ENCODE measurements at regions not wholly inside any gene's neighbourhood (a gene's known extent, or its start where the extent isn't known, plus 50 kb on each side); places are given as distances from the start of the nearest gene placed in this dataset.

DNA sequence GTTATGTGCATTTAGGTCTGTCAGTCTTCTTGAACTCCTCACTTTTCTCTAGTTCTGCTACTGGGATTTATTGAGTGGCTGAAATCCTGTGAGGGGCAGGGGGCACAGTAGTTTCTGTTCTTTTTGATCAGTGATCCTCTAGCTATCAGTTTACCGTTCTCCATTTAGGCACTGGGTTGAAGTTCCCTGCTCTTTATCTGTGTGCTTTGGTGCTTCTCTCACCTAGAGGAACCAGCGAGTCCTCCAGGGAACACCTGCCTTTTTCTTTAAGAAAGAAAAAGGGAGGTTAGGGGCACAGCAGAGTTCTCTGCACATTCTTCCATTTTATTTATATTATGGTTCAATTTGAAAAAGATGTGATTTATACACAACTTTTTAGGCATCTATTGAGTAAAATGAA is 503.0 kb upstream of the AGA start:
- DNase-seq (ENCODE audit: low spot score) = no peak
- Histone ChIP-seq H3K9ac (ENCODE audit: insufficient read depth, low read depth, low read length) (no peak overlapping the region), H3K27me3 (ENCODE audit: control insufficient read depth in 1 of 2, insufficient read depth in 2 of 2, low read length in 2 of 2) (no peaks in the 10 kb centered on the region), H3K27ac (ENCODE audit: extremely low read length, insufficient read depth, low read length) (no peak overlapping the region), H3K36me3 (replicated peaks in 1 of 2; ENCODE audit: control insufficient read depth in 1 of 2, insufficient read depth in 2 of 2, low read length in 2 of 2) (no peaks in the 10 kb centered on the region), H2AFZ (ENCODE audit: low read length) (no peak overlapping the region), H3K4me3 (replicated peaks in 1 of 3; ENCODE audit: insufficient read depth in 1 of 3, low read depth in 2 of 3, low read length in 3 of 3) (no peak overlapping the region), H3K79me2 (ENCODE audit: insufficient read depth, low read length) (no peaks in the 10 kb centered on the region), H4K20me1 (ENCODE audit: insufficient read depth, low read length) (no peaks in the 10 kb centered on the region), H3K4me2 (ENCODE audit: low read depth, low read length) (no peak overlapping the region), H3K9me3 (ENCODE audit: low read length) (no peaks in the 10 kb centered on the region), H3K4me1 (ENCODE audit: insufficient read depth, low read length) (no peaks in the 10 kb centered on the region)
- POLR2A ChIA-PET = no interaction called here
- in situ Hi-C loops (cut with HindIII; ENCODE audit: extremely low pct_ligation_motif_present, low pct_unique_long_range_greater_than_20kb) = no loop called here
- intact Hi-C loops (cut with micrococcal nuclease; ENCODE audit: unreplicated experiment) = no loop called here
- ATAC-seq = no peak
- no TSS peak for BruUV-seq (replicated peaks)
- TF ChIP-seq ZNF598 (CRISPR knock-in tag; IDR thresholded peaks at IDR 0.05; ENCODE audit: borderline replicate concordance) (no peak), ZNF17 (CRISPR knock-in tag; IDR thresholded peaks at IDR 0.05) (no peak), GATAD2A (CRISPR knock-in tag; IDR thresholded peaks at IDR 0.05) (no peak), SRSF1 (optimal IDR thresholded peaks at IDR 0.05; ENCODE audit: low read depth, low read length) (no peak), TRIM24 (CRISPR knock-in tag; IDR thresholded peaks at IDR 0.05) (no peak), KLF13 (CRISPR knock-in tag; IDR thresholded peaks at IDR 0.05) (no peak), NR1H2 (CRISPR knock-in tag; IDR thresholded peaks at IDR 0.05; ENCODE audit: borderline replicate concordance, low read depth) (no peak), HNRNPL (IDR thresholded peaks at IDR 0.05; ENCODE audit: low read depth, low read length) (no peak)
- TF ChIP-seq, protein P1, sequence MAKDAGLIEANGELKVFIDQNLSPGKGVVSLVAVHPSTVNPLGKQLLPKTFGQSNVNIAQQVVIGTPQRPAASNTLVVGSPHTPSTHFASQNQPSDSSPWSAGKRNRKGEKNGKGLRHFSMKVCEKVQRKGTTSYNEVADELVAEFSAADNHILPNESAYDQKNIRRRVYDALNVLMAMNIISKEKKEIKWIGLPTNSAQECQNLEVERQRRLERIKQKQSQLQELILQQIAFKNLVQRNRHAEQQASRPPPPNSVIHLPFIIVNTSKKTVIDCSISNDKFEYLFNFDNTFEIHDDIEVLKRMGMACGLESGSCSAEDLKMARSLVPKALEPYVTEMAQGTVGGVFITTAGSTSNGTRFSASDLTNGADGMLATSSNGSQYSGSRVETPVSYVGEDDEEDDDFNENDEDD (CRISPR knock-in tag; IDR thresholded peaks at IDR 0.05; ENCODE audit: borderline replicate concordance) = no peak
- TF ChIP-seq, protein P2, sequence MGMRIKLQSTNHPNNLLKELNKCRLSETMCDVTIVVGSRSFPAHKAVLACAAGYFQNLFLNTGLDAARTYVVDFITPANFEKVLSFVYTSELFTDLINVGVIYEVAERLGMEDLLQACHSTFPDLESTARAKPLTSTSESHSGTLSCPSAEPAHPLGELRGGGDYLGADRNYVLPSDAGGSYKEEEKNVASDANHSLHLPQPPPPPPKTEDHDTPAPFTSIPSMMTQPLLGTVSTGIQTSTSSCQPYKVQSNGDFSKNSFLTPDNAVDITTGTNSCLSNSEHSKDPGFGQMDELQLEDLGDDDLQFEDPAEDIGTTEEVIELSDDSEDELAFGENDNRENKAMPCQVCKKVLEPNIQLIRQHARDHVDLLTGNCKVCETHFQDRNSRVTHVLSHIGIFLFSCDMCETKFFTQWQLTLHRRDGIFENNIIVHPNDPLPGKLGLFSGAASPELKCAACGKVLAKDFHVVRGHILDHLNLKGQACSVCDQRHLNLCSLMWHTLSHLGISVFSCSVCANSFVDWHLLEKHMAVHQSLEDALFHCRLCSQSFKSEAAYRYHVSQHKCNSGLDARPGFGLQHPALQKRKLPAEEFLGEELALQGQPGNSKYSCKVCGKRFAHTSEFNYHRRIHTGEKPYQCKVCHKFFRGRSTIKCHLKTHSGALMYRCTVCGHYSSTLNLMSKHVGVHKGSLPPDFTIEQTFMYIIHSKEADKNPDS (CRISPR knock-in tag; IDR thresholded peaks at IDR 0.05) = no peak
- TF ChIP-seq, protein P3, sequence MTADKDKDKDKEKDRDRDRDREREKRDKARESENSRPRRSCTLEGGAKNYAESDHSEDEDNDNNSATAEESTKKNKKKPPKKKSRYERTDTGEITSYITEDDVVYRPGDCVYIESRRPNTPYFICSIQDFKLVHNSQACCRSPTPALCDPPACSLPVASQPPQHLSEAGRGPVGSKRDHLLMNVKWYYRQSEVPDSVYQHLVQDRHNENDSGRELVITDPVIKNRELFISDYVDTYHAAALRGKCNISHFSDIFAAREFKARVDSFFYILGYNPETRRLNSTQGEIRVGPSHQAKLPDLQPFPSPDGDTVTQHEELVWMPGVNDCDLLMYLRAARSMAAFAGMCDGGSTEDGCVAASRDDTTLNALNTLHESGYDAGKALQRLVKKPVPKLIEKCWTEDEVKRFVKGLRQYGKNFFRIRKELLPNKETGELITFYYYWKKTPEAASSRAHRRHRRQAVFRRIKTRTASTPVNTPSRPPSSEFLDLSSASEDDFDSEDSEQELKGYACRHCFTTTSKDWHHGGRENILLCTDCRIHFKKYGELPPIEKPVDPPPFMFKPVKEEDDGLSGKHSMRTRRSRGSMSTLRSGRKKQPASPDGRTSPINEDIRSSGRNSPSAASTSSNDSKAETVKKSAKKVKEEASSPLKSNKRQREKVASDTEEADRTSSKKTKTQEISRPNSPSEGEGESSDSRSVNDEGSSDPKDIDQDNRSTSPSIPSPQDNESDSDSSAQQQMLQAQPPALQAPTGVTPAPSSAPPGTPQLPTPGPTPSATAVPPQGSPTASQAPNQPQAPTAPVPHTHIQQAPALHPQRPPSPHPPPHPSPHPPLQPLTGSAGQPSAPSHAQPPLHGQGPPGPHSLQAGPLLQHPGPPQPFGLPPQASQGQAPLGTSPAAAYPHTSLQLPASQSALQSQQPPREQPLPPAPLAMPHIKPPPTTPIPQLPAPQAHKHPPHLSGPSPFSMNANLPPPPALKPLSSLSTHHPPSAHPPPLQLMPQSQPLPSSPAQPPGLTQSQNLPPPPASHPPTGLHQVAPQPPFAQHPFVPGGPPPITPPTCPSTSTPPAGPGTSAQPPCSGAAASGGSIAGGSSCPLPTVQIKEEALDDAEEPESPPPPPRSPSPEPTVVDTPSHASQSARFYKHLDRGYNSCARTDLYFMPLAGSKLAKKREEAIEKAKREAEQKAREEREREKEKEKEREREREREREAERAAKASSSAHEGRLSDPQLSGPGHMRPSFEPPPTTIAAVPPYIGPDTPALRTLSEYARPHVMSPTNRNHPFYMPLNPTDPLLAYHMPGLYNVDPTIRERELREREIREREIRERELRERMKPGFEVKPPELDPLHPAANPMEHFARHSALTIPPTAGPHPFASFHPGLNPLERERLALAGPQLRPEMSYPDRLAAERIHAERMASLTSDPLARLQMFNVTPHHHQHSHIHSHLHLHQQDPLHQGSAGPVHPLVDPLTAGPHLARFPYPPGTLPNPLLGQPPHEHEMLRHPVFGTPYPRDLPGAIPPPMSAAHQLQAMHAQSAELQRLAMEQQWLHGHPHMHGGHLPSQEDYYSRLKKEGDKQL (CRISPR knock-in tag; IDR thresholded peaks at IDR 0.05; ENCODE audit: low read depth) = no peak
- TF ChIP-seq, protein P4, sequence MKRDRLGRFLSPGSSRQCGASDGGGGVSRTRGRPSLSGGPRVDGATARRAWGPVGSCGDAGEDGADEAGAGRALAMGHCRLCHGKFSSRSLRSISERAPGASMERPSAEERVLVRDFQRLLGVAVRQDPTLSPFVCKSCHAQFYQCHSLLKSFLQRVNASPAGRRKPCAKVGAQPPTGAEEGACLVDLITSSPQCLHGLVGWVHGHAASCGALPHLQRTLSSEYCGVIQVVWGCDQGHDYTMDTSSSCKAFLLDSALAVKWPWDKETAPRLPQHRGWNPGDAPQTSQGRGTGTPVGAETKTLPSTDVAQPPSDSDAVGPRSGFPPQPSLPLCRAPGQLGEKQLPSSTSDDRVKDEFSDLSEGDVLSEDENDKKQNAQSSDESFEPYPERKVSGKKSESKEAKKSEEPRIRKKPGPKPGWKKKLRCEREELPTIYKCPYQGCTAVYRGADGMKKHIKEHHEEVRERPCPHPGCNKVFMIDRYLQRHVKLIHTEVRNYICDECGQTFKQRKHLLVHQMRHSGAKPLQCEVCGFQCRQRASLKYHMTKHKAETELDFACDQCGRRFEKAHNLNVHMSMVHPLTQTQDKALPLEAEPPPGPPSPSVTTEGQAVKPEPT (CRISPR knock-in tag; IDR thresholded peaks at IDR 0.05; ENCODE audit: low read depth) = no peak
- no peak for FAIRE-seq
- 0% methylated on average over 2 of the region's 2 CpGs for WGBS (ENCODE audit: low lambda C conversion rate)
- CTCF ChIA-PET (ENCODE audit: low intra/inter-chr PET ratio, low total read pairs) = no interaction called here

Measured in HepG2 (cell line).